ENCODE measurements at regions not wholly inside any gene's neighbourhood (a gene's known extent, or its start where the extent isn't known, plus 50 kb on each side); places are given as distances from the start of the nearest gene placed in this dataset.

DNA sequence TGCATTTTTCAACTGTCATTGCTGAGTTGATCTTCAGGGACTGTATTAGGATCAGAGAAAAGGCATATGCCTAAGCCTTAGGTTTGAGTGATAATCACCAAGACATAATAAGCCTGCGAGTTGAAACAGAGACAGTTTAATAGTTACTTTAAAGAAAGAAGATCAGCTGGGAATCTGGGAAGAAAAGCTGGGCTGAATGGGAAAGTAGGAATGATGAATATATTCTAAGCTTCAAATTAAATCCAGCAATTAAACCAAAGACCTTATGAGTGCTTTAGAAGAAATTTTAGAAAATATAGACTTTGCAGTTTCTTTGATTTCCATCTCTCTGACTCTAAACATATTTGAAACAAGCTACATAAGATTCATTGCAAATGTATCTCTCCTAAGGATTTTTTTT is 222.3 kb downstream of the ENC1 start:
- Histone ChIP-seq H3K27ac (ENCODE audit: low read depth) (no peak overlapping the region), H3K36me3 (ENCODE audit: insufficient read depth) (no peaks in the 10 kb centered on the region), H3K4me3 (ENCODE audit: low read depth, low read length) (no peak overlapping the region), H3K4me1 (ENCODE audit: insufficient read depth) (peaks cover 2% of the 10 kb centered on the region)
- no peak for DNase-seq (ENCODE audit: extremely low spot score)
- 61% methylated on average over 1 of the region's 1 CpG for WGBS

DNA sequence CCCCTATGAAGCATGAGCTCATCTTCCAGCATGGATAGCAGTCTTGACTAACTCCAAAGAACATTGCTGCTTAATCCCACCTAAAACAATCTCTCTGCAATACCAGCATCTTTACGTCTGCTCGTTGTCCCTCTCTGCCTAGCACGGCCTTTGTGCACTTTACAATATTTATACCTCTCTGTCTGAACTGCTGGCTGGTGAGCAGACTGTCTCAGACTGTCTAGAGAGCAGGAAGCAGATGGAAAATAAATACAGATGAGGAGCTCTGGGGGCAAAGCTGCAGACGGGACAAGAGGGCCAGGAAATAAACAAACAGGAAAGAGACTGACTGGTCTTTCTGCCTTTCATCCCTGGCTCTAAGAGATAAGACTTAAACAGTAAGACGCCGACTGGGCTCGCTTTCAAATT is 224.8 kb downstream of the ENC1 start:
- WGBS = 13% methylated on average over 7 of the region's 7 CpGs
- Histone ChIP-seq H3K36me3 (ENCODE audit: insufficient read depth) (no peaks in the 10 kb centered on the region), H3K4me1 (ENCODE audit: insufficient read depth) (peaks cover 2% of the 10 kb centered on the region), H3K27ac (ENCODE audit: low read depth) (no peak overlapping the region), H3K4me3 (ENCODE audit: low read depth, low read length) (no peak overlapping the region)
- no peak for DNase-seq (ENCODE audit: extremely low spot score)

DNA sequence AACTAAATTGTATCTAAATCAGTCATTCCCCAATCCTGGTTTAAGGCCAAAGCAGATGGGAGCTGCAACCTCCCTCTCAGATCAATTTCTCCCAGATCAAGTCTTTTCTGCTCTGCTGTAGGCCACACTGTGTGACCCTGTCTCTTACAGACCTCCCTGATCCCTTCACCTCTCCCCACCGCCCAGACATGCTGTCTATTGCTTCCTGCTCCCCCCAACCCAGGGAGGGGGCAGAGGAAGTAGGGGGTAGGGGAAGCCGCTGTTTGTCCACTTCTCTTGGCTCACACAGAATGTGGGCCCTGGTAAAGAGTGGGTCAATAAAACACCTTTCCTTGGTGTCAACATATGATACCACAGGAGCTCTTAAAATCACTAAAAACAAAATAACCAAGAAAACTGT is 226.3 kb downstream of the ENC1 start:
- peaks cover 2% of the 10 kb centered on the region for H3K4me1 ChIP-seq (ENCODE audit: insufficient read depth)
- H3K27ac ChIP-seq (ENCODE audit: low read depth) = no peak overlapping the region
- no peaks in the 10 kb centered on the region for H3K36me3 ChIP-seq (ENCODE audit: insufficient read depth)
- WGBS = 90% methylated on average over 2 of the region's 2 CpGs
- H3K4me3 ChIP-seq (ENCODE audit: low read depth, low read length) = no peak overlapping the region
- DNase-seq (ENCODE audit: extremely low spot score) = no peak

DNA sequence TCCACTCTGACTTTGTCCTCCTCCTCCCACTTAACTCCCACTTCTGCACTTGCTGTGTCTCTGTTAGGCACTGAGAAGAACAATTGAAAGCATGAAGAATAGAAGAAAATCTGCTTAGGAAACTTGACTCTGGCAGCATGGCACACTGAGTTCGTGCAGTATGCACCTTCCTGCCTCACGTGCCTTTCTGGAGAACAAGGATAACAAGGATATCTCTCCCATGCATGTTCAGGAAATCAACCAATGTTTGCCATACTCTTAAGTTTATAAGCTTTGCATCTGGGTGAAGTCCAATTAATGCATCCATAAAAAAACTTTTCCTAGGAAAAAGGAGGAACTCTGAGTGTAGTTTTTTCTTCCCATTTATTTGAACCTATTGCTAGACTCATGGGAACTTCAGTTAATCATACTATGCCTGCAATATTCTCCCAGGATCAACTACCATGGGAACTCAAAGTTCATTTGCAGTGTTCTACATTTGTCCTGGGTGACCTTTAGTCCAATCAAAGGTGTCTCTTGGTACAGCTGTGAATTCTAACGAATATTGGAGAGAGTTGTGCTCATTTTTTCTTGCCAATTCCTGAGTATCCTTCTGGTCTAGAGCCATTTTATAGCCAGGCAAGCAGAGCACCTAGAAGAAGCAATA is 227.0 kb downstream of the ENC1 start:
- no peak overlapping the region for H3K4me3 ChIP-seq (ENCODE audit: low read depth, low read length)
- no peak overlapping the region for H3K27ac ChIP-seq (ENCODE audit: low read depth)
- 88% methylated on average over 3 of the region's 3 CpGs for WGBS
- no peak for DNase-seq (ENCODE audit: extremely low spot score)
- H3K4me1 ChIP-seq (ENCODE audit: insufficient read depth) = peaks cover 2% of the 10 kb centered on the region
- H3K36me3 ChIP-seq (ENCODE audit: insufficient read depth) = no peaks in the 10 kb centered on the region

DNA sequence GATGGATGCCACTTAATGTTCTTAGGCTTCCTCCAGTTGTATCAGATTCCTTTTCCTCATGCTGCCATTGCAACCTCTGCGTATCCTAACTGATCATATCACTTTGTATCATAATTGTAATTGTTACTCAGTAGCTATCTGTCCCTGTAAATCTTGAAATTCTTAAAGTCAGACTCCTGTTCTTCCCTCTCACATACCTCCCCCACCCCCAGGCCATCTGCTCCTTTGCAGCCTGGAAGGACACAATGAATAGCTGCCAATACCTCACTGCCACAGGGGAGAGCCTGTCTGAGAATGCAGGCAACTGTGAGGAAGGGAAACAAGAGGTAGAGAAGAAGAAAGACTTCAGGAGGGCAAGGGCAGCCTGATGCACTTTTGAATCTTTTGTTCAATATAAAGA is 228.5 kb downstream of the ENC1 start:
- Histone ChIP-seq H3K4me3 (ENCODE audit: low read depth, low read length) (no peak overlapping the region), H3K36me3 (ENCODE audit: insufficient read depth) (no peaks in the 10 kb centered on the region), H3K27ac (ENCODE audit: low read depth) (no peak overlapping the region), H3K4me1 (ENCODE audit: insufficient read depth) (peaks cover 2% of the 10 kb centered on the region)
- 0% methylated on average over 1 of the region's 1 CpG for WGBS
- no peak for DNase-seq (ENCODE audit: extremely low spot score)

DNA sequence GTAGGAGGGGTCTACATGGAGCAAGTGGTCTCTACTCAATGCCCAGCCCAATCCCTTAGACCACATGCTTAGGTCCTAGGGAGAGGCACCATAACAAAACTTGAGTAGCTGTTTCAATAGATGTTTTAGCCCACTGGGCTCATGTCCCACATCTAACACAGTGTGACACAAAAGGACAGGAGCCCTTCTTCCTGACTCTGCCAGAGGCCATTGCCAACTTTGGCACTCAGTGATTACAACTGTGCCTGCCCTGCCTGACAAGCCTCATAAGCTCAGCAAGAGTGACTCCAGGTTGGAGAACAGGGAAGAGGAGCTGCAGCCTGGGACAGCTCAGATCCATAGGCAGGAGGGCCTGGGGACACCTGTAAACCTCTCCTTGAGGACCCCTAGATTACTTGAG is 230.8 kb downstream of the ENC1 start:
- Histone ChIP-seq H3K4me3 (ENCODE audit: low read depth, low read length) (no peak overlapping the region), H3K36me3 (ENCODE audit: insufficient read depth) (no peaks in the 10 kb centered on the region), H3K4me1 (ENCODE audit: insufficient read depth) (peaks cover 2% of the 10 kb centered on the region), H3K27ac (ENCODE audit: low read depth) (no peak overlapping the region)
- no peak for DNase-seq (ENCODE audit: extremely low spot score)

DNA sequence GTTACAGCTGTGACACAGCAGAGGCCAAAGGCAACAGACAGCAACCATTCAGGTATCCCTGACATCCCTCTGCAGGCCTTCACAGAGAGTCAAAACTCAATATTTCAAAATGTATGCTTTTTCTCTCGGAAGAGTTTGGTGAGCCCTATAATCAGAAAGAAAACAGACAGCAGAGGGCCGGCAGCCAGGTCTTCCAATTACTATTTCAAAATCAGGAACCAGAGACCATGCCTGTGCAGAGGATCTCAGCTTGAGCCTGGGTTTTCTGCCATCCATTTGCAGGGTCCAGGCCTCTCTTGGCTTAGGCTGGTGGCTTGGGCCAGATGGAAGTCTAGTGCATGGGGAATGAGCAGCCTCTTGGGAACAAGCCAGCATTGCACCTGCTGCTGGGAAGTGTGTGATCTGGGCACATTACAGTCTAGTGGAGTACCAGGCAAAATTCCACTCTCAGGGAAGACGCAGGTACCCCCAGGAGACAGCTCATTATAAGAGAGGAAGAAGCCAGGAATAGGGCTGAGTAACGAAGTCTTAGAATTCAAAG is 231.3 kb downstream of the ENC1 start:
- 95% methylated on average over 4 of the region's 4 CpGs for WGBS
- Histone ChIP-seq H3K36me3 (ENCODE audit: insufficient read depth) (no peaks in the 10 kb centered on the region), H3K27ac (ENCODE audit: low read depth) (no peak overlapping the region), H3K4me3 (ENCODE audit: low read depth, low read length) (no peak overlapping the region), H3K4me1 (ENCODE audit: insufficient read depth) (peaks cover under 1% of the 10 kb centered on the region)
- no peak for DNase-seq (ENCODE audit: extremely low spot score)

DNA sequence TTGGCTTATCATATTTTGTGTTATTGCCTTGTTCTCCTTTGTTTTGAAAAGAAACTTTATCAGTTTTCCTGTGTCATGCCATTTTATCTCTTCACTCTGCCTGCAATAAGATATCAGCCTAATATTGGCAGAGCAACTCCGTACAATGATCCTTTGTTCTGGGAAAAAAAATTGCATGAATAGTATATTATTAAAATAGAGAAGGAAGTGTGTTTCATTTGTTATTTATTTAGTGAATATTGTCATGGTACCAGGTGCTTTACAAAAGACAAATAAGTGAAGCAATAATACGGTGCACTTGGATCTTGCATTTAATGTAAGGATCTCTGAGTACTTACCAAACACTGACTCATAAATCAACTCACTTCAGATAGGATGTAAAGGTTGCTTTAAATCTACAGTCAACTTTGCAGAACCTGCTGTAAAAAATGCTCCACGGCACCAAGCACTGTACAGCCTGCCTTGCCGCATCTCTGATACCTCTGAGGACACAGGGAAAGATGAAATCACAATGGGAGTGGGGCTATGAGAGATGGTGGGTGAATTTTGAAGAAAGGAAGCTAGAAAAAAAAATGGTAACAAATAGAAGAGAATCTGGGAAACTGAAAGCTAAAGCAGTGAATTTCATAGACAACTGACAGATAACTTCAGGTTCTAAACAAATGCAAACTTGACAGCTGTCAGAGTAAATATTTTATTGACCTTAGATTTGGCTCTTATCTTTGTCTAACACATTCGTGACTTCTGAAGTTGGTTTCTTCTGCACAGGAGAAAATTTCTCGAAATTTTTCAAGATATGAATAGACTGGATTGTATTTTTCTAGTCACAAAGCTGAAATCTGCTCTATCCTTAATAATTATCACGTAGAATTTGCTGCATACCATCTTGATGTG is 232.1 kb downstream of the ENC1 start:
- peak; percentile 14 for DNase-seq (ENCODE audit: extremely low spot score)
- WGBS = 80% methylated on average over 7 of the region's 7 CpGs
- H3K4me3 ChIP-seq (ENCODE audit: low read depth, low read length) = no peak overlapping the region
- H3K36me3 ChIP-seq (ENCODE audit: insufficient read depth) = no peaks in the 10 kb centered on the region
- H3K4me1 ChIP-seq (ENCODE audit: insufficient read depth) = no peaks in the 10 kb centered on the region
- H3K27ac ChIP-seq (ENCODE audit: low read depth) = no peak overlapping the region

DNA sequence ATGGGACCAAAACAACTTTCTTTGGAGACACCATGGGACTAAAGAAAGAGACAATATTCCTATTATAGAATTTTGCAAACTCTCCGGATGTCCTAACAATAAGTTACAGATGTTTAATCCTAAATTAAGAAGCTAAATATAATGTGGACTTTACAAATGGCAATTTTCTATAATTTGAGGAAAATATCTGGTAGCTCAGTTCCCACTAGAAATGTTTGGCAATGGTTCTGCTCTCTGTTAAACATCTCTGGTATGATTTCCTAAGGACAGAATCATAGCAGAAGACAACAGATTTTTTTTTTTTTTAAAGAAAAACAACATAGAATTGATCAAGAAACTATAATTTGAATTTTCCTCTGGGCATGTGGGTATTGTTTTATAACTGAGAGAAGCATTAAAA is 232.8 kb downstream of the ENC1 start:
- H3K4me1 ChIP-seq (ENCODE audit: insufficient read depth) = no peaks in the 10 kb centered on the region
- no peak overlapping the region for H3K4me3 ChIP-seq (ENCODE audit: low read depth, low read length)
- WGBS = 85% methylated on average over 1 of the region's 1 CpG
- no peak for DNase-seq (ENCODE audit: extremely low spot score)
- no peaks in the 10 kb centered on the region for H3K36me3 ChIP-seq (ENCODE audit: insufficient read depth)
- no peak overlapping the region for H3K27ac ChIP-seq (ENCODE audit: low read depth)

DNA sequence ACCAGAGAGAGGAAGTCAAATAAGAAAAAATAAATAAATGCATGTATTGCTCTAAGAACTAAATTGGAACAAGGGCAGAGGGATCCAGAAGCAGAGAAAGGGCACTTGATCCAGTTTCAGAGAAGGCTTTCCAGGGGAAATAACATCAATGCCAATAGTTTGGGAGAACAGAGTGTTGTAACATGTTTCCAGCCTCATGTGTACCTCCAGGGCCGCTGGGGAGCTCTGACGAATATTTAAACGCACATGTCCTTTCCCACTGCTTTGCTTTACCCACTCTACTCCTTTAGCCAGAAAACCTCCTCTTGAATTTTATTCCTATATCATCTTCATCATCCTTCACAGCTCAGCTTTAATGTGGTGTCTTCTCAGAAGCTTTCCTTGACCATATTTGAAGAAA is 233.7 kb downstream of the ENC1 start:
- 96% methylated on average over 3 of the region's 3 CpGs for WGBS
- no peak for DNase-seq (ENCODE audit: extremely low spot score)
- Histone ChIP-seq H3K4me3 (ENCODE audit: low read depth, low read length) (no peak overlapping the region), H3K4me1 (ENCODE audit: insufficient read depth) (no peaks in the 10 kb centered on the region), H3K27ac (ENCODE audit: low read depth) (no peak overlapping the region), H3K36me3 (ENCODE audit: insufficient read depth) (no peaks in the 10 kb centered on the region)

DNA sequence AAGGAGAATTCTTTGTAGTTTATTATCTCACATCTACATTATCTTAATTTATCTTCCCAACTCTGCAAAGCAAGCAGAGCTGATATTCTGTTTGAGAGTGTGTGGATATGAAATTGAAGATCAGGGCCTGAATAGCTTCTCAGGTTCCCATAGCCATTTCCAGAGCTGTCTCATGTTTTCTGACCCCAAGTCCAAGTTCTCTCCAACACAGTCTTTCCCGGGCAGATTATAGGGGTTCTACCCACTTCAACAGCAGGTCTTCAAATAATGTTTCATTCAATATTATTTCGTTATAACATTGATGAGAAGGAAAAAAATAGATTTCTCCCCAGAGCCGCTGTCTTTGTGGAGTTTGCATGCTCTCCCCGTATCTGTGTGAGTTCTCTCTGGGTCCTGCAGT is 234.9 kb downstream of the ENC1 start:
- Histone ChIP-seq H3K4me3 (ENCODE audit: low read depth, low read length) (no peak overlapping the region), H3K36me3 (ENCODE audit: insufficient read depth) (no peaks in the 10 kb centered on the region), H3K27ac (ENCODE audit: low read depth) (no peak overlapping the region), H3K4me1 (ENCODE audit: insufficient read depth) (no peaks in the 10 kb centered on the region)
- WGBS = 78% methylated on average over 4 of the region's 4 CpGs
- no peak for DNase-seq (ENCODE audit: extremely low spot score)

DNA sequence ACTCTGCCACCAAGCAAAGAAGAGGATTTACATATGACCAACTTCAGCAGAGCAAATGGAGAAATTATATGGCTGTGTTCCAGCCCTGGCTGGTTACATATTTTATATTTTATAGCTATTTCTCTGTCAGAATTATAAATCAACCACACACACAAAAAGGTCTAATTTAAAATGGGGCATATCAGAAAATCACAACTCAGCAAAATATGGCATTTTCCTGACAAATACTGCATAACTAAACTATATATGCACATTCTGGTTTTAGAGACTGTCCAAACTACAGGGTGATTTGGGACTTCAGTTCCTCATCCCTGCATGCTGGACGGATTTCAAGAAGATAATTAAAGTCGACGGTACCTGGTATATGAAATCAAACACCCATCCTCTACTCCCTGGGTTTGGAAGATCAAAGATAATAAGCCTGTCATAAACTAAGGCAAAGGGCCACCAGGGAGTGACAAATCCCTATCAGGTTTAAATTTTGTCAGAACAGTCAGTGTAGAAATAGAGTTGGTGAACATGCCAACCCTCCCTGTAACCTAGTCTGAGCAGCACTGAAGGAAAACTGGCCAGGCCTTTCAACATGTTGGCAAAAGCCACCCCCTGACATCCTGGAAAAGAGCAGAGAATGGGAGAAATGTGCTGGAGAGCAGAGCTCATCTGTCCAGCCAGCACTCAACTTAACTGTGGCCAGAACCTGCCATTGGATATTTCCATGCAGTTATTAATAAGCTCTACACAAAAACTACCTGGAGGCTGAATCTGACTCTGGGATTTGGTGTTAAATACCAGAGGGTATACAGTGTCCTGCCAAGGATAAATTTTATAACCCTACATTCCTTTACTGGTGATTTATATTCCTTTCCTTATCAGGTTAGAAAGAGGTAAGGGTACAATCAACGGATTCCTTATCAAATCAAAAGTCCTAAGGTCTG is 235.7 kb downstream of the ENC1 start:
- no peaks in the 10 kb centered on the region for H3K4me1 ChIP-seq (ENCODE audit: insufficient read depth)
- no peak overlapping the region for H3K4me3 ChIP-seq (ENCODE audit: low read depth, low read length)
- H3K36me3 ChIP-seq (ENCODE audit: insufficient read depth) = no peaks in the 10 kb centered on the region
- DNase-seq (ENCODE audit: extremely low spot score) = no peak
- H3K27ac ChIP-seq (ENCODE audit: low read depth) = no peak overlapping the region
- 64% methylated on average over 4 of the region's 4 CpGs for WGBS

DNA sequence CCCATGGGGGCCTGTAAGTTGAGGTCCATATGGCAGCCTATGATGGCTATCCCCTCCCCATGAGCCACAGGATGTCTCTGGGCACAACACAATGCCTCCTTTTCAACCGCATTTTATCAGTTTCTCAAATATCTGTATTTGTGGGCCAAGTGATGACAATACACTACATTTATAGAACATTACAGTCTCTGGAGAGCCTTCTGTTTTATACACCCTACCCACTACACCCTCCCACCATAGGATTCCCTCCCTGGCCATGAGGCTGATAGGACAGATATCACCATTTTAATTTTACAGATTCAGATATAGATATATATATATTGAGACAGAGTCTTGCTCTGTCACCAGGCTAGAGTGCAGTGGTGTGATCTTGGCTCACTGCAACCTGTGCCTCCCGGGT is 236.8 kb downstream of the ENC1 start:
- H3K27ac ChIP-seq (ENCODE audit: low read depth) = no peak overlapping the region
- 91% methylated on average over 2 of the region's 2 CpGs for WGBS
- H3K36me3 ChIP-seq (ENCODE audit: insufficient read depth) = no peaks in the 10 kb centered on the region
- no peaks in the 10 kb centered on the region for H3K4me1 ChIP-seq (ENCODE audit: insufficient read depth)
- DNase-seq (ENCODE audit: extremely low spot score) = no peak
- no peak overlapping the region for H3K4me3 ChIP-seq (ENCODE audit: low read depth, low read length)
